ENCODE measurements at regions not wholly inside any gene's neighbourhood (a gene's known extent, or its start where the extent isn't known, plus 50 kb on each side); places are given as distances from the start of the nearest gene placed in this dataset.

DNA sequence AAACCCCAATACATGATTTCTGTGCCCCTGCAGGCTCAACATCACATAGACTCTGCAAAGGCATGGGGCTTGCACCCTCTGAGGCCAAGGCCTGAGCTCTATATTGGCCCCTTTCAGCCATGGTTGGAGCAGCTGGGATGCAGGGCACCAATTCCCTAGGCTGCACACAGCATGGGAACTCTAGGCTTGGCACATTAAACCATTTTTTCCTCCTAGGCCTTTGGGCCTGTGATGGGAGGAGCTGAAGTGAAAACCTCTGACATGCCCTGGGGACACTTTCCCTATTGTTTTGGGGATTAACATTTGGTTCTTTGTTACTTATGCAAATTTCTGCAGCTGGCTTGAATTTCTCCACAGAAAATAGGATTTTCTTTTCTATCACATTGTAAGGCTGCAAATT lies 1629.5 kb downstream of the OTOL1 start:
- H3K4me3 ChIP-seq (ENCODE audit: low read length), result peak overlapping the region; percentile 19
- peaks cover 56% of the 10 kb centered on the region for H3K9me3 ChIP-seq (ENCODE audit: control insufficient read depth, low read length)
- H3K4me1 ChIP-seq (ENCODE audit: control insufficient read depth, insufficient read depth, low read length), result no peaks in the 10 kb centered on the region
- no peak overlapping the region for H3K27ac ChIP-seq (ENCODE audit: low read depth, low read length)
- H3K4me3 Mint-ChIP-seq, result no peak overlapping the region
- peaks cover 74% of the 10 kb centered on the region for H3K9me3 Mint-ChIP-seq
- H3K4me1 Mint-ChIP-seq, result no peaks in the 10 kb centered on the region
- H3K27ac Mint-ChIP-seq, result no peak overlapping the region
- no peaks in the 10 kb centered on the region for H3K27me3 ChIP-seq (ENCODE audit: control insufficient read depth, insufficient read depth, low read length, poor library complexity, severe bottlenecking)
- TF ChIP-seq, protein P1, sequence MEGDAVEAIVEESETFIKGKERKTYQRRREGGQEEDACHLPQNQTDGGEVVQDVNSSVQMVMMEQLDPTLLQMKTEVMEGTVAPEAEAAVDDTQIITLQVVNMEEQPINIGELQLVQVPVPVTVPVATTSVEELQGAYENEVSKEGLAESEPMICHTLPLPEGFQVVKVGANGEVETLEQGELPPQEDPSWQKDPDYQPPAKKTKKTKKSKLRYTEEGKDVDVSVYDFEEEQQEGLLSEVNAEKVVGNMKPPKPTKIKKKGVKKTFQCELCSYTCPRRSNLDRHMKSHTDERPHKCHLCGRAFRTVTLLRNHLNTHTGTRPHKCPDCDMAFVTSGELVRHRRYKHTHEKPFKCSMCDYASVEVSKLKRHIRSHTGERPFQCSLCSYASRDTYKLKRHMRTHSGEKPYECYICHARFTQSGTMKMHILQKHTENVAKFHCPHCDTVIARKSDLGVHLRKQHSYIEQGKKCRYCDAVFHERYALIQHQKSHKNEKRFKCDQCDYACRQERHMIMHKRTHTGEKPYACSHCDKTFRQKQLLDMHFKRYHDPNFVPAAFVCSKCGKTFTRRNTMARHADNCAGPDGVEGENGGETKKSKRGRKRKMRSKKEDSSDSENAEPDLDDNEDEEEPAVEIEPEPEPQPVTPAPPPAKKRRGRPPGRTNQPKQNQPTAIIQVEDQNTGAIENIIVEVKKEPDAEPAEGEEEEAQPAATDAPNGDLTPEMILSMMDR (conservative IDR thresholded peaks at IDR 0.05), result no peak
- no peak for DNase-seq
- no peaks in the 10 kb centered on the region for H3K27me3 Mint-ChIP-seq (ENCODE audit: insufficient read depth)
- peaks cover 50% of the 10 kb centered on the region for H3K36me3 Mint-ChIP-seq (ENCODE audit: low read depth)
- H3K9ac ChIP-seq (ENCODE audit: extremely low read depth, low read length, poor library complexity, severe bottlenecking), result no peak overlapping the region
- no peaks in the 10 kb centered on the region for H3K36me3 ChIP-seq (ENCODE audit: control insufficient read depth, insufficient read depth, low read length)

Small RNAs in the stretch of these regions (microRNA-seq; reads per million reads assigned to microRNA genes)
- 230 reads per million, percentile 82 among the genes with 10 or more reads in this experiment for gene MIR1263 (ENCODE audit: borderline microRNAs expressed)
